Suprapubic skin (tissue), 4 donors: ENCODE measurements at regions not wholly inside any gene's neighbourhood (a gene's known extent, or its start where the extent isn't known, plus 50 kb on each side); places are given as distances from the start of the nearest gene placed in this dataset.

ENCODE experiments used
- EP300 ChIP-seq: sonication (generic); formaldehyde crosslinking; IDR thresholded peaks from one replicate; pipeline ENCODE4 v1.6.1; 2017; ENCODE audit warnings: antibody characterized with exemption
- POLR2A ChIP-seq, 2 donors: fragments of 450-650 bp; IDR thresholded peaks; one replicate each; pipeline ENCODE4 v1.6.1; 2017; ENCODE audit warnings: antibody characterized with exemption in 2 of 2, mild to moderate bottlenecking in 2 of 2, moderate library complexity in 2 of 2
- POLR2AphosphoS5 ChIP-seq, 3 donors: sonication (generic); formaldehyde crosslinking; IDR thresholded peaks; one replicate each; pipeline ENCODE4 v1.6.1; 2017; ENCODE audit warnings: antibody characterized with exemption in 3 of 3
- TF ChIP-seq, protein P1 (sequence below), 2 donors: fragments of 200-600 bp in 1 of 2; fragments of 450-650 bp in 1 of 2; sonication (generic) in 1 of 2; IDR thresholded peaks; one replicate each; pipeline ENCODE4 v1.5.1; 2016 to 2019; ENCODE audit warnings: antibody characterized with exemption in 2 of 2, mild to moderate bottlenecking in 1 of 2, moderate library complexity in 1 of 2

DNA sequence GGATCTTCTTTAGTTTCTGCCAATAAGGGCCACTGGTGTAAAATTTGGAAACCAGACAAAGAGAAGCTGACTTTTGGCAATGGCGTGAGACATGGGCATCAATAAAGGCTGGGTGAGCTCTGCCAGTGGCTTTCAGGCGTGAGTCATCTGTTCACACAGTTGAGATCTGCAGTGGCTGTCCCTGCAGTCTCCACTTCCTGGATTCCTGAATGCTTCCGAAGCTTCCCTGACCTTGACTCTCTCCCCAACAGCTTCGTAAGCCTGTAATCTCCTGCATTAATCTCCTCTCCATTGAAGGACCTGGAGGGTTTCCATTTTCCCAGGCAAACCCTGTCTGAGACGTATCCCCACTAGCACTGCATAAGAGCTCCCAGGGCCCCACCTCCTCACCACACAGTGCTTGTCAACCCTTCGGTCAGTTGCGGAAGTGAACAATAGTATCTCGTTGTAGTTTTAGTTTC is 574.7 kb downstream of the TBC1D22A start:
- no peak for TF ChIP-seq POLR2A (IDR thresholded peaks at IDR 0.05)
- TF ChIP-seq, protein P1, sequence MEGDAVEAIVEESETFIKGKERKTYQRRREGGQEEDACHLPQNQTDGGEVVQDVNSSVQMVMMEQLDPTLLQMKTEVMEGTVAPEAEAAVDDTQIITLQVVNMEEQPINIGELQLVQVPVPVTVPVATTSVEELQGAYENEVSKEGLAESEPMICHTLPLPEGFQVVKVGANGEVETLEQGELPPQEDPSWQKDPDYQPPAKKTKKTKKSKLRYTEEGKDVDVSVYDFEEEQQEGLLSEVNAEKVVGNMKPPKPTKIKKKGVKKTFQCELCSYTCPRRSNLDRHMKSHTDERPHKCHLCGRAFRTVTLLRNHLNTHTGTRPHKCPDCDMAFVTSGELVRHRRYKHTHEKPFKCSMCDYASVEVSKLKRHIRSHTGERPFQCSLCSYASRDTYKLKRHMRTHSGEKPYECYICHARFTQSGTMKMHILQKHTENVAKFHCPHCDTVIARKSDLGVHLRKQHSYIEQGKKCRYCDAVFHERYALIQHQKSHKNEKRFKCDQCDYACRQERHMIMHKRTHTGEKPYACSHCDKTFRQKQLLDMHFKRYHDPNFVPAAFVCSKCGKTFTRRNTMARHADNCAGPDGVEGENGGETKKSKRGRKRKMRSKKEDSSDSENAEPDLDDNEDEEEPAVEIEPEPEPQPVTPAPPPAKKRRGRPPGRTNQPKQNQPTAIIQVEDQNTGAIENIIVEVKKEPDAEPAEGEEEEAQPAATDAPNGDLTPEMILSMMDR (IDR thresholded peaks at IDR 0.05), result no peak
- no peak for TF ChIP-seq EP300
- no peak for TF ChIP-seq POLR2AphosphoS5 (IDR thresholded peaks at IDR 0.05)
